ENCODE measurements at regions not wholly inside any gene's neighbourhood (a gene's known extent, or its start where the extent isn't known, plus 50 kb on each side); places are given as distances from the start of the nearest gene placed in this dataset.
"Not testable (repeated sequence)": the region's sequence is repeated elsewhere in the genome, so short reads cannot be mapped to it uniquely, and the experiment has no call there.

GRCh38 chr2:176795823-176796222, 416.8 kb upstream of the HNRNPA3 start:
- no peak overlapping the region for H3K4me3 ChIP-seq (ENCODE audit: control insufficient read depth, low read depth, low read length)
- no peak for DNase-seq (ENCODE audit: low read depth)
- TF ChIP-seq CTCF (conservative IDR thresholded peaks at IDR 0.05; ENCODE audit: control insufficient read depth, insufficient read depth, low read depth, low read length), result no peak

- DNase-seq (ENCODE audit: low read depth); H3K4me3 ChIP-seq (ENCODE audit: control insufficient read depth, low read depth, low read length): not testable (repeated sequence)
Observed at GRCh38 chr2:176796677-176797076, 415.9 kb upstream of the HNRNPA3 start.

- H3K4me3 ChIP-seq (ENCODE audit: control insufficient read depth, low read depth, low read length), result no peak overlapping the region
- TF ChIP-seq CTCF (conservative IDR thresholded peaks at IDR 0.05; ENCODE audit: control insufficient read depth, insufficient read depth, low read depth, low read length), result no peak
- DNase-seq (ENCODE audit: low read depth), result no peak
Observed at GRCh38 chr2:176804392-176804791, 408.2 kb upstream of the HNRNPA3 start.

GRCh38 chr2:176805345-176805744, 407.2 kb upstream of the HNRNPA3 start:
- no peak for DNase-seq (ENCODE audit: low read depth)
- no peak overlapping the region for H3K4me3 ChIP-seq (ENCODE audit: control insufficient read depth, low read depth, low read length)
- TF ChIP-seq CTCF (conservative IDR thresholded peaks at IDR 0.05; ENCODE audit: control insufficient read depth, insufficient read depth, low read depth, low read length), result no peak

GRCh38 chr2:176812246-176812775, 400.3 kb upstream of the HNRNPA3 start:
- no peak for TF ChIP-seq CTCF (conservative IDR thresholded peaks at IDR 0.05; ENCODE audit: control insufficient read depth, insufficient read depth, low read depth, low read length)
- H3K4me3 ChIP-seq (ENCODE audit: control insufficient read depth, low read depth, low read length), result no peak overlapping the region
- no peak for DNase-seq (ENCODE audit: low read depth)

GRCh38 chr2:176813156-176813555, 399.4 kb upstream of the HNRNPA3 start:
- DNase-seq (ENCODE audit: low read depth), result no peak
- H3K4me3 ChIP-seq (ENCODE audit: control insufficient read depth, low read depth, low read length), result no peak overlapping the region
- TF ChIP-seq CTCF (conservative IDR thresholded peaks at IDR 0.05; ENCODE audit: control insufficient read depth, insufficient read depth, low read depth, low read length), result no peak

GRCh38 chr2:176813621-176814049, 399.0 kb upstream of the HNRNPA3 start:
- H3K4me3 ChIP-seq (ENCODE audit: control insufficient read depth, low read depth, low read length), result no peak overlapping the region
- no peak for TF ChIP-seq CTCF (conservative IDR thresholded peaks at IDR 0.05; ENCODE audit: control insufficient read depth, insufficient read depth, low read depth, low read length)
- no peak for DNase-seq (ENCODE audit: low read depth)
